ENCODE measurements at regions not wholly inside any gene's neighbourhood (a gene's known extent, or its start where the extent isn't known, plus 50 kb on each side); places are given as distances from the start of the nearest gene placed in this dataset.

DNA sequence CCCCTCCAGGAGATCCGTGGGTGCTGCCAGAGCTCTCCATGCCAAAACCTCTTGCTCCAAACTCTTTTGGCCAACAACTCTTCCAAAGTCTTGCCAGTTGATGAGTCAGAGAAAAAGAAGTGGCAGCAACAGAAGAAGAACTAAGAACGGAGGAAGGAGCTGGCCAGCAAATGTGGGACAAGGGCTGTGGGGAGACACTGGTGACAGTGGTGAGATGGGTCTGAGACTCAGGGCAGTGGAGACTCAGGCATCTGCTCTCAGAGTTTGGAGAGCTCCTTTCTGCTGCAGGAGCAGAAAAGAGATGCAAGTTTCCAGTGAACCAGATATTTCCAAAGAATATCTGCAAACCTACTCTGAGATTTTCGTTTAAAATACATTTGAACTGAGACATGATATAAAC is 92.3 kb upstream of the SEMA6A start:
- Histone ChIP-seq H3K9me3 (no peaks in the 10 kb centered on the region), H3K36me3 (no peaks in the 10 kb centered on the region), H3K27ac (no peak overlapping the region), H3K4me1 (no peaks in the 10 kb centered on the region), H3K4me3 (no peak overlapping the region), H3K27me3 (no peaks in the 10 kb centered on the region)
- TF ChIP-seq POLR2A (IDR thresholded peaks at IDR 0.05), result no peak
- no peak for TF ChIP-seq CTCF (IDR thresholded peaks at IDR 0.05)
- DNase-seq, result no peak

GRCh38 chr5:116664988-116665387 is 90.4 kb upstream of the SEMA6A start:
- no peak for TF ChIP-seq CTCF (IDR thresholded peaks at IDR 0.05)
- Histone ChIP-seq H3K4me3 (no peak overlapping the region), H3K27me3 (no peaks in the 10 kb centered on the region), H3K36me3 (no peaks in the 10 kb centered on the region), H3K9me3 (no peaks in the 10 kb centered on the region), H3K4me1 (no peaks in the 10 kb centered on the region), H3K27ac (no peak overlapping the region)
- DNase-seq, result no peak

DNA sequence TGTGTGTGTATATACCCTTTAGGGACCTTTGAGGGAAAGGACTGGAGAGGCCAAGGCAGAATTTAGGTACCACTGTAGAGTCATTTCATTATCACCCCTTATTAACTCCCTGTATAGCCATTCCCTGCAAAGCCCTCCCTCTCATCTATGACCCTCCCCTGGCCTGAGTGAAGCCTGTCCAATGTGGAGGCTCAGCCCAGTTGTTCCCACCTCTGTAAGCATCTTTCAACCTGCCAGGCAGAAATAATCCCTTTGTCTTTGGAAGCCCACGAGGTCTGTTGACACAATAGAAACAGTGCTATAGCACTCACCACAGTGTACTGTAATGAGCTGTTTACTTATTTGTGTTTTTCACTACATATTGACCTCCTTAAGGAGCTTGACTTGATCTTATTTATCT is 88.5 kb upstream of the SEMA6A start:
- TF ChIP-seq CTCF (IDR thresholded peaks at IDR 0.05), result no peak
- TF ChIP-seq POLR2A (IDR thresholded peaks at IDR 0.05), result no peak
- H3K4me3 ChIP-seq, result no peak overlapping the region
- no peaks in the 10 kb centered on the region for H3K36me3 ChIP-seq
- H3K27me3 ChIP-seq, result no peaks in the 10 kb centered on the region
- H3K27ac ChIP-seq, result no peak overlapping the region
- DNase-seq, result no peak
- no peaks in the 10 kb centered on the region for H3K9me3 ChIP-seq
- no peaks in the 10 kb centered on the region for H3K4me1 ChIP-seq

GRCh38 chr5:116661419-116661818 is 86.8 kb upstream of the SEMA6A start:
- Histone ChIP-seq H3K27me3 (no peaks in the 10 kb centered on the region), H3K36me3 (no peaks in the 10 kb centered on the region), H3K4me3 (no peak overlapping the region), H3K9me3 (no peaks in the 10 kb centered on the region), H3K27ac (no peak overlapping the region), H3K4me1 (no peaks in the 10 kb centered on the region)
- DNase-seq, result no peak
- TF ChIP-seq POLR2A (IDR thresholded peaks at IDR 0.05), result no peak
- TF ChIP-seq CTCF (IDR thresholded peaks at IDR 0.05), result no peak

GRCh38 chr5:116660929-116661328 is 86.3 kb upstream of the SEMA6A start:
- Histone ChIP-seq H3K4me3 (no peak overlapping the region), H3K4me1 (no peaks in the 10 kb centered on the region), H3K27me3 (no peaks in the 10 kb centered on the region), H3K27ac (no peak overlapping the region), H3K9me3 (no peaks in the 10 kb centered on the region), H3K36me3 (no peaks in the 10 kb centered on the region)
- TF ChIP-seq CTCF (IDR thresholded peaks at IDR 0.05) (no peak), POLR2A (IDR thresholded peaks at IDR 0.05) (no peak)
- no peak for DNase-seq

- TF ChIP-seq POLR2A (IDR thresholded peaks at IDR 0.05) (no peak), CTCF (IDR thresholded peaks at IDR 0.05) (no peak)
- no peaks in the 10 kb centered on the region for H3K36me3 ChIP-seq
- no peaks in the 10 kb centered on the region for H3K4me1 ChIP-seq
These were observed 84.2 kb upstream of the SEMA6A start for GRCh38 chr5:116658830-116659229.

More at GRCh38 chr5:116658830-116659229, 84.2 kb upstream of the SEMA6A start:
- Histone ChIP-seq H3K27me3 (no peaks in the 10 kb centered on the region), H3K4me3 (no peak overlapping the region), H3K9me3 (no peaks in the 10 kb centered on the region), H3K27ac (no peak overlapping the region)
- no peak for DNase-seq

Measured in Peyer's patch (tissue), 4 donors.